HepG2 (cell line): ENCODE measurements at regions not wholly inside any gene's neighbourhood (a gene's known extent, or its start where the extent isn't known, plus 50 kb on each side); places are given as distances from the start of the nearest gene placed in this dataset.

Experiments used
- ATAC-seq: fragments of 200-7000 bp; cut with Tn5 transposase; 3 replicates; pipeline ENCODE4 v1.9.1; 2020; ENCODE audit warnings: mild to moderate bottlenecking, moderate library complexity
- BruUV-seq: library from RNA; stranded (reverse); fragments of 400-500 nt; replicated peaks from 2 replicates; lab custom pipeline; 2021; lab: Mats Ljungman, UMichigan
- CTCF ChIA-PET: fragments of 300-600 bp; formaldehyde crosslinking; extraction: SDS; loops from one replicate; lab custom pipeline; 2021; ENCODE audit warnings: low total read pairs, inconsistent platforms, low intra/inter-chr PET ratio; lab: Yijun Ruan, JAX
- POLR2A ChIA-PET: fragments of 350-600 bp; sonication (Branson Sonifier 250); formaldehyde crosslinking; loops from one replicate; lab custom pipeline; 2020; ENCODE audit warnings: antibody characterized with exemption, inconsistent platforms; lab: Yijun Ruan, JAX
- DNase-seq: peaks from one replicate; pipeline ENCODE4 v3.0.0-alpha.2; 2015; ENCODE audit warnings: low spot score
- FAIRE-seq: peaks from 3 replicates; lab custom pipeline; 2011; peaks lifted over from hg19 to GRCh38; lab: Jason Lieb, UNC
- H2AFZ ChIP-seq: one replicate; pipeline ENCODE4 v1.6.1; 2011; ENCODE audit warnings: low read length, inconsistent platforms
- H3K27ac ChIP-seq: fragments of 300-600 bp; 3 replicates; pipeline ENCODE4 v1.8.0; 2011; ENCODE audit warnings: mixed run types, mild to moderate bottlenecking, mixed read lengths, low read length, inconsistent platforms; ENCODE audit not compliant: insufficient read depth; ENCODE audit errors: extremely low read length
- H3K27me3 ChIP-seq, 2 experiments: fragments of 200-600 bp in 1 of 2; 2 replicates in 1 of 2; 3 replicates in 1 of 2; pipeline versions ENCODE4 v1.6.0 to v1.8.0; 2011; ENCODE audit warnings: low read length in 2 of 2, mild to moderate bottlenecking in 2 of 2, moderate library complexity in 2 of 2, inconsistent platforms in 1 of 2; ENCODE audit not compliant: insufficient read depth in 2 of 2, control insufficient read depth in 1 of 2
- H3K36me3 ChIP-seq, 2 experiments: fragments of 200-600 bp in 1 of 2; replicated peaks in 1 of 2; 2 replicates in 1 of 2; 3 replicates in 1 of 2; pipeline versions ENCODE4 v1.5.1 to v1.8.0; 2011; ENCODE audit warnings: low read length in 2 of 2, inconsistent platforms in 1 of 2; ENCODE audit not compliant: insufficient read depth in 2 of 2, control insufficient read depth in 1 of 2
- H3K4me1 ChIP-seq: 2 replicates; pipeline ENCODE4 v1.5.1; 2012; ENCODE audit warnings: low read length, inconsistent platforms; ENCODE audit not compliant: insufficient read depth
- H3K4me2 ChIP-seq: 2 replicates; pipeline ENCODE4 v1.6.0; 2011; ENCODE audit warnings: low read depth, low read length, inconsistent platforms
- H3K4me3 ChIP-seq, 3 experiments: fragments of 200-600 bp in 1 of 3; sonication (generic), shearing (Covaris generic) in 1 of 3; replicated peaks in 1 of 3; 2 replicates each; pipeline ENCODE4 v1.5.1; 2011 to 2016; ENCODE audit warnings: low read length in 3 of 3, inconsistent platforms in 2 of 3, low read depth in 2 of 3, mild to moderate bottlenecking in 2 of 3, control low read depth in 1 of 3, mixed read lengths in 1 of 3; ENCODE audit not compliant: insufficient read depth in 1 of 3
- H3K79me2 ChIP-seq: one replicate; pipeline ENCODE4 v1.6.1; 2011; ENCODE audit warnings: low read length, inconsistent platforms; ENCODE audit not compliant: insufficient read depth
- H3K9ac ChIP-seq: 2 replicates; pipeline ENCODE4 v1.6.0; 2011; ENCODE audit warnings: mild to moderate bottlenecking, low read depth, low read length, inconsistent platforms; ENCODE audit not compliant: insufficient read depth
- H3K9me3 ChIP-seq: 2 replicates; pipeline ENCODE4 v1.5.1; 2012; ENCODE audit warnings: mild to moderate bottlenecking, low read length
- H4K20me1 ChIP-seq: 2 replicates; pipeline ENCODE4 v1.6.0; 2011; ENCODE audit warnings: inconsistent platforms, mild to moderate bottlenecking, low read length, moderate library complexity; ENCODE audit not compliant: insufficient read depth
- AHR ChIP-seq: IDR thresholded peaks from 2 replicates; pipeline ENCODE4 v1.6.1; 2018; ENCODE audit warnings: missing genetic modification reagents, missing compliant biosample characterization
- FOSL2 ChIP-seq: sonication (generic); formaldehyde crosslinking; IDR thresholded peaks from 2 replicates; pipeline ENCODE4 v1.4.0; 2020; ENCODE audit warnings: missing genetic modification reagents
- IRF9 ChIP-seq: sonication (generic); formaldehyde crosslinking; IDR thresholded peaks from 2 replicates; pipeline ENCODE4 v1.8.0; 2022; ENCODE audit warnings: missing genetic modification reagents, mild to moderate bottlenecking, borderline replicate concordance
- KAT2B ChIP-seq: fragments of 150-350 bp; IDR thresholded peaks from 2 replicates; pipeline ENCODE4 v1.6.1; 2014; ENCODE audit warnings: low read depth, low read length, borderline replicate concordance
- MAFF ChIP-seq: IDR thresholded peaks from 2 replicates; pipeline ENCODE4 v1.6.1; 2011; ENCODE audit warnings: low read depth, low read length, improper control_type of control experiment
- MAFK ChIP-seq, 2 experiments: IDR thresholded peaks in 1 of 2; conservative IDR thresholded peaks in 1 of 2; 2 replicates each; pipeline ENCODE4 v1.6.1; 2011; ENCODE audit warnings: improper control_type of control experiment in 2 of 2, low read length in 2 of 2
- NRL ChIP-seq: sonication (generic); formaldehyde crosslinking; IDR thresholded peaks from 2 replicates; pipeline ENCODE4 v1.5.0; 2020; ENCODE audit warnings: missing genetic modification reagents, mild to moderate bottlenecking, moderate library complexity, borderline replicate concordance
- SP4 ChIP-seq: sonication (generic); formaldehyde crosslinking; IDR thresholded peaks from 2 replicates; pipeline ENCODE4 v1.8.1; 2023; ENCODE audit warnings: mild to moderate bottlenecking, missing genetic modification reagents
- ZFP41 ChIP-seq: sonication (generic); formaldehyde crosslinking; IDR thresholded peaks from 2 replicates; pipeline ENCODE4 v1.4.0; 2020; ENCODE audit warnings: mild to moderate bottlenecking, missing genetic modification reagents, borderline replicate concordance
- ZNF605 ChIP-seq: sonication (generic); formaldehyde crosslinking; IDR thresholded peaks from 2 replicates; pipeline ENCODE4 v1.8.0; 2022; ENCODE audit warnings: mild to moderate bottlenecking, missing genetic modification reagents
- ZNF703 ChIP-seq: sonication (generic); formaldehyde crosslinking; IDR thresholded peaks from 2 replicates; pipeline ENCODE4 v1.5.1; 2020; ENCODE audit warnings: missing genetic modification reagents, mild to moderate bottlenecking, moderate library complexity, borderline replicate concordance
- ZNF747 ChIP-seq: sonication (generic); formaldehyde crosslinking; IDR thresholded peaks from 2 replicates; pipeline ENCODE4 v1.8.1; 2023; ENCODE audit warnings: missing genetic modification reagents, mild to moderate bottlenecking, borderline replicate concordance
- WGBS: methylation state at CpG from one replicate; pipeline ENCODE4 v1.1.6; 2017; ENCODE audit warnings: low lambda C conversion rate; 5-methylcytosine and 5-hydroxymethylcytosine counted together
- in situ Hi-C: cut with HindIII; loops from 2 replicates; pipeline ENCODE4 v1.10.0; 2017; ENCODE audit warnings: low pct_unique_long_range_greater_than_20kb; ENCODE audit not compliant: extremely low pct_ligation_motif_present
- intact Hi-C: fragments of 100-400 bp; cut with micrococcal nuclease; formaldehyde crosslinking; loops from one replicate; pipeline ENCODE4 v1.10.0; 2022; ENCODE audit not compliant: unreplicated experiment

- intact Hi-C loops, result no loop called here
- in situ Hi-C loops, result no loop called here
- H4K20me1 ChIP-seq, result no peaks in the 10 kb centered on the region
- no peak overlapping the region for H3K4me3 ChIP-seq
- DNase-seq (no peak), ATAC-seq (no peak), FAIRE-seq (no peak)
- WGBS, result 0% methylated on average over 2 of the region's 2 CpGs
- TF ChIP-seq MAFF (peak; percentile 90), ZNF703 (CRISPR knock-in tag) (no peak), AHR (CRISPR knock-in tag) (no peak), MAFK (conservative IDR thresholded peaks at IDR 0.05 in 1 of 2, IDR thresholded peaks at IDR 0.05 in 1 of 2; ENCODE audit: low read length in 2 of 2) (peak; percentile 87 to 94), IRF9 (no peak)
- H3K36me3 ChIP-seq, result no peaks in the 10 kb centered on the region
- H3K9me3 ChIP-seq, result peaks cover 31% of the 10 kb centered on the region
- H3K79me2 ChIP-seq, result no peaks in the 10 kb centered on the region
- ChIA-PET CTCF (no interaction called here), POLR2A (no interaction called here)
- H3K4me1 ChIP-seq, result no peaks in the 10 kb centered on the region
- H2AFZ ChIP-seq, result no peak overlapping the region
- BruUV-seq, result no TSS peak
- no peak overlapping the region for H3K4me2 ChIP-seq
- H3K27me3 ChIP-seq, result no peaks in the 10 kb centered on the region
- no peak overlapping the region for H3K27ac ChIP-seq
- no peak overlapping the region for H3K9ac ChIP-seq
Observed at GRCh38 chr2:41504532-41504931, 543.3 kb upstream of the PKDCC start.

GRCh38 chr2:41510108-41510507 is 537.7 kb upstream of the PKDCC start:
- ChIA-PET CTCF (no interaction called here), POLR2A (no interaction called here)
- no peaks in the 10 kb centered on the region for H4K20me1 ChIP-seq
- no TSS peak for BruUV-seq
- no peaks in the 10 kb centered on the region; a peak in 1 of 5 replicates for H3K27me3 ChIP-seq
- DNase-seq, result no peak
- in situ Hi-C loops (no loop called here), intact Hi-C loops (no loop called here)
- H3K9me3 ChIP-seq, result no peaks in the 10 kb centered on the region
- H3K4me2 ChIP-seq, result no peak overlapping the region
- no peaks in the 10 kb centered on the region for H3K79me2 ChIP-seq
- ATAC-seq, result no peak
- H3K4me1 ChIP-seq, result no peaks in the 10 kb centered on the region
- no peak overlapping the region for H3K9ac ChIP-seq
- H2AFZ ChIP-seq, result no peak overlapping the region
- no peak overlapping the region for H3K27ac ChIP-seq
- FAIRE-seq, result no peak
- TF ChIP-seq ZNF605 (CRISPR knock-in tag) (no peak), SP4 (CRISPR knock-in tag) (no peak), FOSL2 (CRISPR knock-in tag) (no peak), NRL (CRISPR knock-in tag) (no peak), ZNF747 (CRISPR knock-in tag) (no peak), ZFP41 (no peak), KAT2B (no peak)
- WGBS, result 0% methylated on average over 4 of the region's 4 CpGs
- H3K4me3 ChIP-seq, result no peak overlapping the region
- no peaks in the 10 kb centered on the region for H3K36me3 ChIP-seq
